HG02870 (cell line): ENCODE measurements at regions not wholly inside any gene's neighbourhood (a gene's known extent, or its start where the extent isn't known, plus 50 kb on each side); places are given as distances from the start of the nearest gene placed in this dataset.
"Not testable (repeated sequence)": the region's sequence is repeated elsewhere in the genome, so short reads cannot be mapped to it uniquely, and the experiment has no call there.

Experiments used
- ATAC-seq: cut with Tn5 transposase; IDR thresholded peaks from one replicate; pipeline ENCODE4 v1.9.1; 2021; ENCODE audit warnings: mild to moderate bottlenecking, moderate library complexity; ENCODE audit not compliant: unreplicated experiment

DNA sequence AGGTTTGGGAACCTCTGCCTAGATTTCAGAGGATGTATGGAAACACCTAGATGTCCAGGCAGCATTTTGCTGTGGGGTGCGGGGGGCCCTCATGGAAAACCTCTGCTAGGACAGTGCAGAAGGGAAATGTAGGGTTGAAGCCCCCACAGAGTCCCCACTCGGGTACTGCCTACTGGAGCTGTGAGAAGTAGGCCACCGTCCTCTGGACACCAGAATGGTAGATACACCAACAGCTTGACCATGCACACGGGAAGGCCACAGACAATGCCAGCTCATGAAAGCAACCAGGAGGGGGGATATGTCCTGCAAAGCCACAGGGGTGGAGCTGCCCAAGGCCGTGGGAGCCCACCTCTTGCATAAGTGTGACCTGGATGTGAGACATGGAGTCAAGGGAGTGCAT lies 1336.5 kb downstream of the SPATA31A7 start:
- not testable (repeated sequence) for ATAC-seq

GRCh38 chr9:62532162-62532776 lies 1342.4 kb downstream of the SPATA31A7 start:
- ATAC-seq, result not testable (repeated sequence)

DNA sequence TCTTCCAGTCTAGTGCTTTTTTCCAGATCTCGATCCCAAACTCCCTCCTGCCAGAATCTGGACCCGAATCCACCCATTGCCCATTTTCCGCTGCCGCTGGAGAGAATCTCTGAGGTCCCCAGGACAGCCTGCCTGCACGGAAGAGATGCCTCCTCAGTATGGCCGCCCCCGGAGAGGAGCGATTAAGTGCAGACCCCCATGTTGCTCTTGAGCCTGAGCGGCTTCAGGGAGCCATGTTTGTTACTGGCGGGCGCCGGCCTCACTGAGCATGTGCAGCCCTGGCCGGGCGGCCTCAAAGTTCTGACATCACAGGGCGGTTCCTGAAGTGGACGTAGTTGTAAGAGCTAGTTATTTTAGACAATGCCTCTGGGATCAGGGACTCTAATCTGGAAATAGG lies 1342.9 kb downstream of the SPATA31A7 start:
- not testable (repeated sequence) for ATAC-seq

GRCh38 chr9:62550539-62550938 lies 1360.7 kb downstream of the SPATA31A7 start:
- ATAC-seq, result peak; percentile 90

DNA sequence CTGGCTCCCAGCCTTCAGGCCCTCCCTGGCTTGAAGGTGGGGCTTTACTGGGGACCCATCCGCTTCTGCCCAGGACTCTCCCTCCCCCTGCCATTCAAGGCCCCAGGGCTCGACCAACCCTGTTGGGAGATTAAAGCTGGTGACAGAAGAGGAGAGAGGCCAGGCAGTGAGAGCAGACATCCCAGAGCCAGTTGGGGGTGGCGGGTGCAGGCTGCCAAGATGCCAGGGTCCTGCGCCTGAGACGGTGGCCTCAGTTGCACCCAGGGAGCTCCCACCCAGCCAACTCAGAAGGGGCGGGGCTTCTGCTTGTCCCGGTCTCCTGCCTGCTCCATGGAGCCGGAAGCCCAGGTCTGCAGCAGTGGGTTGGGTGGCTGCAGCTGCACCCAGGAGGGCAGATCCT lies 1370.8 kb downstream of the SPATA31A7 start:
- ATAC-seq, result not testable (repeated sequence)

DNA sequence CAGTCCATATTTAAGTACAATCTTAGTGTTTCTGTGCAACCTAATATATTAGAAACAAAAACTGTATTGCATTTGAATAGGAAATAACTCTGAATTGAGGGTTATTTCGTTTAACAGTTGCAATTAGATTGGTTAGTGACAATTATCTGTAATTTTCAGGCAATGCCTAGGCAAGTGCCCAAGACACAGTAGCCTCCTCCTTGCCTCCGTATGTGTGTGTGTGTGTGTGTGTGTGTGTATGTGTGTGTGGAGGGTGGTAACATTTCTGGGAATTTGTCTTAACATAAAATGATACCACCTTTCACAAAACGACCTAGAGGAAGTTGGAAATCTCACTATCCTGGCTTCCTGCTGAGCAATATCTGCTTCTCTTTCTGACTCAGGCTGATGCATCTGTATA lies 1375.3 kb downstream of the SPATA31A7 start:
- ATAC-seq, result not testable (repeated sequence)

DNA sequence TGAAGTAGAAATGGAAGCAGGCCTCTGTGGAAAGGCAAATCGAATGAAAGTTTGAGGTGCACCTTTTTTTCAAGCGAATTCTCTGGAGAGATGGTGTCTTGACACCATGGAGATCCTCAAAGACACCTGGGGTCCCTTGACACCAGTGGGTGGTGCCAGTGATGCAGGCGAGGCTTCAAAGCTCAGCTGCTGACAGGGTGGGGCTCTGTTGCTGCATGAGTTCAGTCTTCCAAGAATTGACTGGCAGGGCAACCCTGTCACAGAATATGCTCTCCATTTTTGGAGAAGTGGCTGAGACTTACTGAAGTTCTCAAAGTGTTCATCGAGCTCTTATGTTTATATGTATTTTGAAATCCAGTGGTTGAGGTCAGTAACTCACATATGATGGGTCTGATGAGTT lies 1376.6 kb downstream of the SPATA31A7 start:
- ATAC-seq, result not testable (repeated sequence)

GRCh38 chr9:62597128-62597527 lies 1407.3 kb downstream of the SPATA31A7 start:
- ATAC-seq, result not testable (repeated sequence)
